ENCODE measurements at regions not wholly inside any gene's neighbourhood (a gene's known extent, or its start where the extent isn't known, plus 50 kb on each side); places are given as distances from the start of the nearest gene placed in this dataset.

DNA sequence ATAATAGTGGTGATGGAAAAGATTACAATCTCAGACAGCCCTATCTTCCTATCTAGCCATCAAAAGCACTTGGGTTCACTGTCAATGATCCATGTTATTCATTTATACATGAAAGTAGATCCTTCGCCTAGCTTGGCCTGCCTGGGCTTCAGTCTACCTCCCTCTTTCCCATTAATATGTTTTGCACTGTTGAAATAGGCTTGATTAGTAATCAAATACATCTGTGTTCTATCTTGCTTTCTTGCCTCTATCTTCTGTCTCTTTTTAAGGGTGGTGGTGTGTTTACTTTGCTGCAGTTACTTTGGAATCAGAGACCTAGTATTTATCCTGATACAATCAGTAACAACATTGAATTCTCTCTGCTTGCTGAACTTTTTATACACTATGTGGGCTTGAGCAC, 521.2 kb downstream of the TNS1 start:
- Histone ChIP-seq H3K4me1 (no peaks in the 10 kb centered on the region), H3K36me3 (no peaks in the 10 kb centered on the region), H3K27ac (no peak overlapping the region), H3K4me3 (no peak overlapping the region), H3K27me3 (no peaks in the 10 kb centered on the region), H3K9me3 (no peaks in the 10 kb centered on the region)
- TF ChIP-seq, protein P1, sequence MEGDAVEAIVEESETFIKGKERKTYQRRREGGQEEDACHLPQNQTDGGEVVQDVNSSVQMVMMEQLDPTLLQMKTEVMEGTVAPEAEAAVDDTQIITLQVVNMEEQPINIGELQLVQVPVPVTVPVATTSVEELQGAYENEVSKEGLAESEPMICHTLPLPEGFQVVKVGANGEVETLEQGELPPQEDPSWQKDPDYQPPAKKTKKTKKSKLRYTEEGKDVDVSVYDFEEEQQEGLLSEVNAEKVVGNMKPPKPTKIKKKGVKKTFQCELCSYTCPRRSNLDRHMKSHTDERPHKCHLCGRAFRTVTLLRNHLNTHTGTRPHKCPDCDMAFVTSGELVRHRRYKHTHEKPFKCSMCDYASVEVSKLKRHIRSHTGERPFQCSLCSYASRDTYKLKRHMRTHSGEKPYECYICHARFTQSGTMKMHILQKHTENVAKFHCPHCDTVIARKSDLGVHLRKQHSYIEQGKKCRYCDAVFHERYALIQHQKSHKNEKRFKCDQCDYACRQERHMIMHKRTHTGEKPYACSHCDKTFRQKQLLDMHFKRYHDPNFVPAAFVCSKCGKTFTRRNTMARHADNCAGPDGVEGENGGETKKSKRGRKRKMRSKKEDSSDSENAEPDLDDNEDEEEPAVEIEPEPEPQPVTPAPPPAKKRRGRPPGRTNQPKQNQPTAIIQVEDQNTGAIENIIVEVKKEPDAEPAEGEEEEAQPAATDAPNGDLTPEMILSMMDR (IDR thresholded peaks at IDR 0.05), result no peak
- no peak for DNase-seq
- intact Hi-C loops (cut with DNase I; ENCODE audit: low total_unique reads), result no loop called here
- 60 to 97% (median 90%) methylated on average over 1 of the region's 1 CpG for WGBS, 5 donors

- Histone ChIP-seq H3K27ac (no peak overlapping the region), H3K4me3 (no peak overlapping the region)
Measured at GRCh38 chr2:217479566-217479965, 523.2 kb downstream of the TNS1 start.

GRCh38 chr2:217478831-217479455, 523.9 kb downstream of the TNS1 start:
- H3K4me3 ChIP-seq, result no peak overlapping the region
- intact Hi-C loops (cut with DNase I; ENCODE audit: low total_unique reads), result no loop called here
- WGBS, 5 donors, result 68 to 82% (median 74%) methylated on average over 9 of the region's 9 CpGs

More at GRCh38 chr2:217479566-217479965, 523.2 kb downstream of the TNS1 start:
- H3K36me3 ChIP-seq, result no peaks in the 10 kb centered on the region
- no peaks in the 10 kb centered on the region for H3K27me3 ChIP-seq
- no peaks in the 10 kb centered on the region for H3K4me1 ChIP-seq
- no peaks in the 10 kb centered on the region for H3K9me3 ChIP-seq
- 78 to 88% (median 81%) methylated on average over 4 of the region's 4 CpGs for WGBS, 5 donors
- intact Hi-C loops (cut with DNase I; ENCODE audit: low total_unique reads), result no loop called here
- no peak for TF ChIP-seq POLR2AphosphoS5 (IDR thresholded peaks at IDR 0.05)
- no peak for TF ChIP-seq POLR2A (IDR thresholded peaks at IDR 0.05)
- no peak for TF ChIP-seq EP300 (IDR thresholded peaks at IDR 0.05)
- TF ChIP-seq, protein P1 (IDR thresholded peaks at IDR 0.05), result no peak
- no peak for DNase-seq

GRCh38 chr2:217477583-217477982, 525.2 kb downstream of the TNS1 start:
- Histone ChIP-seq H3K4me3 (no peak overlapping the region), H3K36me3 (no peaks in the 10 kb centered on the region), H3K27ac (no peak overlapping the region), H3K27me3 (no peaks in the 10 kb centered on the region), H3K9me3 (no peaks in the 10 kb centered on the region), H3K4me1 (no peaks in the 10 kb centered on the region)
- intact Hi-C loops (cut with DNase I; ENCODE audit: low total_unique reads), result no loop called here
- no peak for DNase-seq
- TF ChIP-seq, protein P1 (IDR thresholded peaks at IDR 0.05), result no peak
- TF ChIP-seq POLR2AphosphoS5 (IDR thresholded peaks at IDR 0.05) (no peak), EP300 (IDR thresholded peaks at IDR 0.05) (no peak), POLR2A (IDR thresholded peaks at IDR 0.05) (no peak)

More at GRCh38 chr2:217478831-217479455, 523.9 kb downstream of the TNS1 start:
- H3K27ac ChIP-seq, result no peak overlapping the region
- TF ChIP-seq, protein P1 (IDR thresholded peaks at IDR 0.05), result no peak
- TF ChIP-seq POLR2AphosphoS5 (IDR thresholded peaks at IDR 0.05) (no peak), POLR2A (IDR thresholded peaks at IDR 0.05) (no peak), EP300 (IDR thresholded peaks at IDR 0.05) (no peak)
- no peaks in the 10 kb centered on the region for H3K36me3 ChIP-seq
- no peak for DNase-seq
- no peaks in the 10 kb centered on the region for H3K27me3 ChIP-seq
- no peaks in the 10 kb centered on the region for H3K4me1 ChIP-seq
- no peaks in the 10 kb centered on the region for H3K9me3 ChIP-seq
